Vagina (tissue), 2 donors: ENCODE measurements at regions not wholly inside any gene's neighbourhood (a gene's known extent, or its start where the extent isn't known, plus 50 kb on each side); places are given as distances from the start of the nearest gene placed in this dataset.

ENCODE experiments used
- CTCF ChIP-seq, 3 experiments: fragments of 450-650 bp in 2 of 3; fragments of 200-600 bp in 1 of 3; sonication (generic) in 1 of 3; IDR thresholded peaks; one replicate each; pipeline ENCODE4 v1.5.1; 2017 to 2019; ENCODE audit warnings: antibody characterized with exemption in 3 of 3, mild to moderate bottlenecking in 2 of 3, moderate library complexity in 2 of 3
- POLR2A ChIP-seq, 2 donors: fragments of 450-650 bp; IDR thresholded peaks; one replicate each; pipeline ENCODE4 v1.6.1; 2017; ENCODE audit warnings: antibody characterized with exemption in 2 of 2, mild to moderate bottlenecking in 2 of 2, moderate library complexity in 2 of 2
- POLR2AphosphoS5 ChIP-seq, 2 donors: sonication (generic); formaldehyde crosslinking; IDR thresholded peaks; one replicate each; pipeline ENCODE4 v1.9.0; 2017; ENCODE audit warnings: antibody characterized with exemption in 2 of 2, mild to moderate bottlenecking in 2 of 2, low read depth in 1 of 2; ENCODE audit not compliant: insufficient read depth in 1 of 2

DNA sequence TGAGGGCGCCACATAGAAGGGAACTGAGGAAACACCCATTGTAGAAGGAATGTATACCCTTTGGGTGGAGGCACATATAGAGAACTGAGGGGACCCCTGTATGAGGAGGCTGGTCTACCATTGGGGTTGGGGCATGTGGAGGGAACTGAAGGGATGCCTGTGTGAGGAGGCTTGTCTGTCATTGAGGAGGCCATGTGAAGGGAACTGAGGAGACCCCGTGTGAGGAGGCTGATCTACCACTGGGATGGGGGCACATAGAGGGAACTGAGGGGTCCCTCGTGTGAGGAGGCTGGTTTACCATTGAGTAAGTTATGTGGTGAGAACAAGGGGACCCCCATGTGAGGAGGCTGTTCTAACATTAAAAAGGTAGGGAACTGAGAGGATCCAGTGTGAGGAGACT, 156.1 kb downstream of the FBLN2 start:
- TF ChIP-seq CTCF (IDR thresholded peaks at IDR 0.05) (no peak), POLR2A (IDR thresholded peaks at IDR 0.05) (no peak), POLR2AphosphoS5 (IDR thresholded peaks at IDR 0.05; ENCODE audit: insufficient read depth in 1 of 2, low read depth in 1 of 2) (no peak)
